NT2/D1 (cell line): ENCODE measurements at regions not wholly inside any gene's neighbourhood (a gene's known extent, or its start where the extent isn't known, plus 50 kb on each side); places are given as distances from the start of the nearest gene placed in this dataset.

Source experiments
- SUZ12 ChIP-seq: IDR thresholded peaks from 2 replicates; pipeline ENCODE4 v1.6.1; 2011; ENCODE audit not compliant: insufficient read length, insufficient read depth; ENCODE audit errors: extremely low read depth
- YY1 ChIP-seq: IDR thresholded peaks from 2 replicates; pipeline ENCODE4 v1.6.1; 2011; ENCODE audit not compliant: insufficient read length, insufficient read depth
- ZNF274 ChIP-seq: IDR thresholded peaks from 2 replicates; pipeline ENCODE4 v1.6.1; 2011; ENCODE audit warnings: mild to moderate bottlenecking, low read depth, low read length

GRCh38 chr12:45646851-45647581 lies 82.5 kb upstream of the ARID2 start:
- TF ChIP-seq SUZ12 (no peak), ZNF274 (no peak), YY1 (no peak)
